SK-N-SH (cell line): ENCODE measurements at regions not wholly inside any gene's neighbourhood (a gene's known extent, or its start where the extent isn't known, plus 50 kb on each side); places are given as distances from the start of the nearest gene placed in this dataset.

Source experiments
- CTCF ChIA-PET: fragments of 300-600, 350-600 bp; formaldehyde crosslinking; extraction: SDS; loops from one replicate; lab custom pipeline; 2021; lab: Yijun Ruan, JAX
- POLR2A ChIA-PET: fragments of 350-600 bp; sonication (Branson Sonifier 250); formaldehyde crosslinking; extraction: SDS; loops from one replicate; lab custom pipeline; 2020; ENCODE audit warnings: antibody characterized with exemption, inconsistent platforms; lab: Yijun Ruan, JAX
- DNase-seq: peaks from one replicate; pipeline ENCODE4 v3.0.0; 2012
- H2AFZ ChIP-seq: fragments of 200-600 bp; sonication (generic); 2 replicates; pipeline ENCODE4 v1.8.1; 2016; ENCODE audit warnings: antibody characterized with exemption, mild to moderate bottlenecking, low read depth
- H3F3A ChIP-seq: fragments of 200-600 bp; sonication (generic); replicated peaks from 2 replicates; pipeline ENCODE3; 2016; ENCODE audit warnings: antibody characterized with exemption, mild to moderate bottlenecking; ENCODE audit not compliant: insufficient read depth
- H3K27ac ChIP-seq, 2 experiments: fragments of 200-500 bp in 1 of 2; fragments of 200-600 bp in 1 of 2; sonication (Bioruptor generic) in 1 of 2; sonication (generic), shearing (Covaris generic) in 1 of 2; 2 replicates each; pipeline versions ENCODE4 v1.5.1 to v1.6.1; 2014 to 2016; ENCODE audit warnings: low read depth in 2 of 2, inconsistent platforms in 1 of 2, low read length in 1 of 2, mild to moderate bottlenecking in 1 of 2, mixed read lengths in 1 of 2
- H3K27me3 ChIP-seq: fragments of 200-600 bp; sonication (generic), shearing (Covaris generic); 2 replicates; pipeline ENCODE4 v1.6.1; 2016; ENCODE audit warnings: mixed run types; ENCODE audit not compliant: insufficient read depth
- H3K36me3 ChIP-seq, 2 experiments: fragments of 200-500 bp in 1 of 2; fragments of 200-600 bp in 1 of 2; sonication (Bioruptor generic) in 1 of 2; sonication (generic) in 1 of 2; replicated peaks in 1 of 2; 2 replicates each; pipeline versions ENCODE3 to v1.5.1; 2014 to 2016; ENCODE audit warnings: low read length in 1 of 2, mild to moderate bottlenecking in 1 of 2; ENCODE audit not compliant: insufficient read depth in 2 of 2, control insufficient read depth in 1 of 2
- H3K4me1 ChIP-seq, 2 experiments: fragments of 200-500 bp in 1 of 2; fragments of 200-600 bp in 1 of 2; sonication (Bioruptor generic) in 1 of 2; sonication (generic), shearing (Covaris generic) in 1 of 2; 2 replicates each; pipeline versions ENCODE4 v1.5.1 to v1.6.1; 2014 to 2016; ENCODE audit warnings: low read depth in 1 of 2, low read length in 1 of 2, mixed run types in 1 of 2; ENCODE audit not compliant: insufficient read depth in 2 of 2, control insufficient read depth in 1 of 2
- H3K4me2 ChIP-seq: fragments of 200-600 bp; sonication (generic), shearing (Covaris generic); 2 replicates; pipeline ENCODE4 v1.6.1; 2017; ENCODE audit warnings: mixed run types
- H3K4me3 ChIP-seq, 2 experiments: fragments of 200-500 bp in 1 of 2; fragments of 200-600 bp in 1 of 2; sonication (Bioruptor generic) in 1 of 2; sonication (generic), shearing (Covaris generic) in 1 of 2; 2 replicates each; pipeline versions ENCODE4 v1.5.1 to v1.8.1; 2014 to 2016; ENCODE audit warnings: low read depth in 2 of 2, inconsistent platforms in 1 of 2, low read length in 1 of 2, mild to moderate bottlenecking in 1 of 2, mixed read lengths in 1 of 2, moderate library complexity in 1 of 2
- H3K79me2 ChIP-seq: fragments of 200-600 bp; sonication (generic); 2 replicates; pipeline ENCODE4 v1.8.1; 2017; ENCODE audit warnings: mild to moderate bottlenecking; ENCODE audit not compliant: insufficient read depth
- H3K9ac ChIP-seq: fragments of 200-600 bp; sonication (generic); 2 replicates; pipeline ENCODE4 v1.6.1; 2017; ENCODE audit warnings: mixed run types
- H3K9me2 ChIP-seq: fragments of 200-600 bp; sonication (generic); 2 replicates; pipeline ENCODE4 v1.6.1; 2017; ENCODE audit warnings: mixed run types
- H3K9me3 ChIP-seq: fragments of 200-600 bp; sonication (generic); 2 replicates; pipeline ENCODE4 v1.6.1; 2017; ENCODE audit warnings: mixed run types, mild to moderate bottlenecking, moderate library complexity
- H4K20me1 ChIP-seq: fragments of 200-600 bp; sonication (generic); 2 replicates; pipeline ENCODE4 v1.6.1; 2017; ENCODE audit warnings: mild to moderate bottlenecking, mixed run types; ENCODE audit not compliant: insufficient read depth
- ELF1 ChIP-seq: IDR thresholded peaks from 2 replicates; pipeline ENCODE4 v1.4.0; 2012
- EP300 ChIP-seq, 2 experiments: IDR thresholded peaks; 2 replicates each; pipeline versions ENCODE4 v1.4.0 to v1.6.1; 2012; ENCODE audit warnings: borderline replicate concordance in 1 of 2, low read depth in 1 of 2, low read length in 1 of 2
- EZH2phosphoT487 ChIP-seq: fragments of 200-600 bp; sonication (generic); IDR thresholded peaks from 2 replicates; pipeline ENCODE4 v1.6.1; 2017; ENCODE audit warnings: low read depth, mixed run types, mild to moderate bottlenecking, antibody characterized with exemption, moderate library complexity, borderline replicate concordance
- MXI1 ChIP-seq: IDR thresholded peaks from 2 replicates; pipeline ENCODE4 v1.6.1; 2012; ENCODE audit warnings: mild to moderate bottlenecking, low read depth, low read length, improper control_type of control experiment
- WGBS: methylation state at CpG from one replicate; pipeline ENCODE4 v1.1.6; 2017; ENCODE audit warnings: low lambda C conversion rate; 5-methylcytosine and 5-hydroxymethylcytosine counted together
- TF ChIP-seq, protein P1 (sequence below): fragments of 150-350 bp; IDR thresholded peaks from 2 replicates; pipeline ENCODE4 v1.6.1; 2016; ENCODE audit warnings: mild to moderate bottlenecking, low read depth, low read length
- TF ChIP-seq, protein P2 (sequence below): IDR thresholded peaks from 2 replicates; pipeline ENCODE4 v1.4.0; 2012; ENCODE audit warnings: low read depth, borderline replicate concordance
- TF ChIP-seq, protein P3 (sequence below): fragments of 150-350 bp; IDR thresholded peaks from 2 replicates; pipeline ENCODE4 v1.6.1; 2017; ENCODE audit warnings: antibody characterized with exemption, low read length, low read depth, borderline replicate concordance

- Histone ChIP-seq H3K27ac (no peak overlapping the region), H3K4me3 (no peak overlapping the region), H3K27me3 (no peaks in the 10 kb centered on the region), H3K79me2 (no peaks in the 10 kb centered on the region), H3K4me1 (no peaks in the 10 kb centered on the region; a peak in 1 of 4 replicates), H3K9me2 (no peaks in the 10 kb centered on the region), H4K20me1 (no peaks in the 10 kb centered on the region), H3K9ac (no peak overlapping the region), H2AFZ (no peak overlapping the region), H3K4me2 (no peak overlapping the region), H3K9me3 (no peaks in the 10 kb centered on the region), H3K36me3 (no peaks in the 10 kb centered on the region), H3F3A (no peaks in the 10 kb centered on the region)
- 65% methylated on average over 11 of the region's 11 CpGs for WGBS
- ChIA-PET POLR2A (no interaction called here), CTCF (interaction anchor here (1.2 to 1.5 kb wide), 3 partner anchors 8 to 36 kb away, joined by 3 read pairs; no protein-coding TSS in a partner anchor)
- DNase-seq = no peak
- TF ChIP-seq, protein P1, sequence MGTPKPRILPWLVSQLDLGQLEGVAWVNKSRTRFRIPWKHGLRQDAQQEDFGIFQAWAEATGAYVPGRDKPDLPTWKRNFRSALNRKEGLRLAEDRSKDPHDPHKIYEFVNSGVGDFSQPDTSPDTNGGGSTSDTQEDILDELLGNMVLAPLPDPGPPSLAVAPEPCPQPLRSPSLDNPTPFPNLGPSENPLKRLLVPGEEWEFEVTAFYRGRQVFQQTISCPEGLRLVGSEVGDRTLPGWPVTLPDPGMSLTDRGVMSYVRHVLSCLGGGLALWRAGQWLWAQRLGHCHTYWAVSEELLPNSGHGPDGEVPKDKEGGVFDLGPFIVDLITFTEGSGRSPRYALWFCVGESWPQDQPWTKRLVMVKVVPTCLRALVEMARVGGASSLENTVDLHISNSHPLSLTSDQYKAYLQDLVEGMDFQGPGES = no peak
- no peak for TF ChIP-seq ELF1
- TF ChIP-seq, protein P2, sequence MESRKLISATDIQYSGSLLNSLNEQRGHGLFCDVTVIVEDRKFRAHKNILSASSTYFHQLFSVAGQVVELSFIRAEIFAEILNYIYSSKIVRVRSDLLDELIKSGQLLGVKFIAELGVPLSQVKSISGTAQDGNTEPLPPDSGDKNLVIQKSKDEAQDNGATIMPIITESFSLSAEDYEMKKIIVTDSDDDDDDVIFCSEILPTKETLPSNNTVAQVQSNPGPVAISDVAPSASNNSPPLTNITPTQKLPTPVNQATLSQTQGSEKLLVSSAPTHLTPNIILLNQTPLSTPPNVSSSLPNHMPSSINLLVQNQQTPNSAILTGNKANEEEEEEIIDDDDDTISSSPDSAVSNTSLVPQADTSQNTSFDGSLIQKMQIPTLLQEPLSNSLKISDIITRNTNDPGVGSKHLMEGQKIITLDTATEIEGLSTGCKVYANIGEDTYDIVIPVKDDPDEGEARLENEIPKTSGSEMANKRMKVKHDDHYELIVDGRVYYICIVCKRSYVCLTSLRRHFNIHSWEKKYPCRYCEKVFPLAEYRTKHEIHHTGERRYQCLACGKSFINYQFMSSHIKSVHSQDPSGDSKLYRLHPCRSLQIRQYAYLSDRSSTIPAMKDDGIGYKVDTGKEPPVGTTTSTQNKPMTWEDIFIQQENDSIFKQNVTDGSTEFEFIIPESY = no peak
- TF ChIP-seq EZH2phosphoT487 = no peak
- no peak for TF ChIP-seq EP300 (IDR thresholded peaks at IDR 0.05; ENCODE audit: borderline replicate concordance in 1 of 2, low read depth in 1 of 2, low read length in 1 of 2)
- no peak for TF ChIP-seq MXI1
- TF ChIP-seq, protein P3, sequence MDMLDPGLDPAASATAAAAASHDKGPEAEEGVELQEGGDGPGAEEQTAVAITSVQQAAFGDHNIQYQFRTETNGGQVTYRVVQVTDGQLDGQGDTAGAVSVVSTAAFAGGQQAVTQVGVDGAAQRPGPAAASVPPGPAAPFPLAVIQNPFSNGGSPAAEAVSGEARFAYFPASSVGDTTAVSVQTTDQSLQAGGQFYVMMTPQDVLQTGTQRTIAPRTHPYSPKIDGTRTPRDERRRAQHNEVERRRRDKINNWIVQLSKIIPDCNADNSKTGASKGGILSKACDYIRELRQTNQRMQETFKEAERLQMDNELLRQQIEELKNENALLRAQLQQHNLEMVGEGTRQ = no peak
Observed at GRCh38 chr7:11298220-11298619, 324.5 kb downstream of the PHF14 start.

- H2AFZ ChIP-seq = no peak overlapping the region
- H3K4me2 ChIP-seq = no peak overlapping the region
- no peaks in the 10 kb centered on the region for H3K36me3 ChIP-seq
- CTCF ChIA-PET = interaction anchor here (1.5 to 1.7 kb wide), 2 partner anchors 12 to 43 kb away, joined by 4 to 8 read pairs; no protein-coding TSS in a partner anchor
- no peaks in the 10 kb centered on the region for H3K27me3 ChIP-seq
- H3K4me3 ChIP-seq = no peak overlapping the region
- no peak overlapping the region for H3K27ac ChIP-seq
- no peaks in the 10 kb centered on the region for H4K20me1 ChIP-seq
- H3F3A ChIP-seq = no peaks in the 10 kb centered on the region
- no peak for DNase-seq
- WGBS = 46% methylated on average over 5 of the region's 5 CpGs
- TF ChIP-seq, protein P3 = no peak
- no peaks in the 10 kb centered on the region for H3K9me3 ChIP-seq
- POLR2A ChIA-PET = no interaction called here
- no peak overlapping the region for H3K9ac ChIP-seq
- H3K9me2 ChIP-seq = no peaks in the 10 kb centered on the region
- no peaks in the 10 kb centered on the region for H3K79me2 ChIP-seq
- no peaks in the 10 kb centered on the region for H3K4me1 ChIP-seq
Observed at GRCh38 chr7:11300241-11300640, 326.6 kb downstream of the PHF14 start.
